ENCODE measurements at regions not wholly inside any gene's neighbourhood (a gene's known extent, or its start where the extent isn't known, plus 50 kb on each side); places are given as distances from the start of the nearest gene placed in this dataset.

DNA sequence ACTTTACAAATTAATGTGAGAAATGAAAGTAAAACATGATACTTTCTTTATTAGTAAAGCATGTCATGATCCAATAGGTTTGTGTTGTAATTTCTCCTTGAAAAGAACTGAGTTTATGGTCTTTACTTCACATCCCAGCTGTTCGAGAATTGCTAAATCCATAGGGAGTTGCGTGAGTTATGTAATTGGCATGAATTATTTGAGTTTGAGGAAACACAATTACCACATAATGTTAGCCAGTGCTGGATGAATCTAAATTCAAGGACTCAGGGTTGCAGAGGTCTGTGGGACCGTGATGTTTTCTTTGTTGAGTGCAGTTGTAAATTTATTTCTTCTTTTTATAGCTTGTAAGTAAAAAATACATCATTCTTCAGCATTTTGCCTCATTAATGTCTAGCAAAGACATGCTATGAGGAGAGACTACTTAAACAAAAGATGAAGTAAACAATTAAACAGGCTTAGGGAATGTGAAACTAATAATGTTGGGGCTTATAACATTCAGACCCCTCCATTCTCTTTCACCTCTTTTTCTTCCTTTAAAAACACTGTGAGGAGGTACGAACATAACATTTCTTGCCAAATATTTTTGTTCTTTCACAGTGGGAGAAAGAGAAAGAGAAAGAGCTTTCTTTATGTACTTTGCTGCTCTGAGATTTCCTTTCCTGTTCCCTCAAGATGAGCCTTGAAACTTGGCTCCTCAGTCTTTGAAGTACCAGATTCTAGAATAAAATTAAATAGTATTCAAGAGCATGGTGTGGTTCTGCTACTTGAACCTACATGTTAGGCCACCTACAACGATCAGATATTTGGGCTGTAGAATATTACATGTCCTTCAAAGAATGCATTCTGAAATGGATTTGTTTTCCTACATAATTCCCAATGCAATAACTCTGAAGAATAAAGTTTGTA, 159.6 kb upstream of the ANK2 start:
- ChIA-PET CTCF (interaction anchor here (0.9 to 2.1 kb wide), 2 partner anchors 10 to 14 kb away, joined by 3 to 5 read pairs; no protein-coding TSS in a partner anchor), POLR2A (ENCODE audit: unreplicated experiment) (no interaction called here)
- no CpG with 5 or more reads among the region's 5 CpGs for WGBS, 2 experiments (ENCODE audit: extremely low coverage in 2 of 2, insufficient read length in 1 of 2)
- H2BK5ac ChIP-seq (ENCODE audit: low read depth, low read length, poor library complexity, severe bottlenecking) = no peak overlapping the region
- H2BK15ac ChIP-seq (ENCODE audit: low read depth, low read length) = no peak overlapping the region
- DNase-seq = peak; percentile 6
- no peak overlapping the region for H2BK120ac ChIP-seq (ENCODE audit: low read depth, low read length)
- H3K23ac ChIP-seq (ENCODE audit: low read depth, low read length) = no peak overlapping the region
- H4K20me1 ChIP-seq (ENCODE audit: insufficient read depth, low read length) = no peaks in the 10 kb centered on the region
- no peak overlapping the region for H4K8ac ChIP-seq (ENCODE audit: low read depth in 2 of 2, low read length in 2 of 2)
- H2BK20ac ChIP-seq (ENCODE audit: low read depth, low read length) = no peak overlapping the region
- no peak overlapping the region for H4K91ac ChIP-seq (ENCODE audit: insufficient read depth, low read depth, low read length)
- no TSS peak for BruUV-seq (replicated peaks)
- H3K4ac ChIP-seq (ENCODE audit: low read depth, low read length) = no peak overlapping the region
- intact Hi-C loops (cut with micrococcal nuclease) = no loop called here
- no peak overlapping the region for H3K9ac ChIP-seq (ENCODE audit: low read depth, low read length)
- no peak overlapping the region for H3K4me3 ChIP-seq (ENCODE audit: insufficient read depth, low read depth, low read length)
- H3K18ac ChIP-seq (ENCODE audit: low read depth, low read length) = no peak overlapping the region
- H3K4me2 ChIP-seq (ENCODE audit: low read depth, low read length) = no peak overlapping the region
- H3K79me1 ChIP-seq (ENCODE audit: low read depth in 1 of 2, low read length in 2 of 2) = no peaks in the 10 kb centered on the region
- no peak for ATAC-seq (ENCODE audit: low read depth)
- no peak overlapping the region for H2AK9ac ChIP-seq (replicated peaks; ENCODE audit: low read depth, low read length, poor library complexity)
- H3K36me3 ChIP-seq (ENCODE audit: control insufficient read depth, insufficient read depth, low read length) = no peaks in the 10 kb centered on the region
- no peaks in the 10 kb centered on the region for H3K4me1 ChIP-seq (ENCODE audit: control insufficient read depth, insufficient read depth, low read length)
- in situ Hi-C loops (cut with MboI; ENCODE audit: low sequenced_read_pairs) = no loop called here
- no peaks in the 10 kb centered on the region for H3K9me3 ChIP-seq (ENCODE audit: control insufficient read depth, insufficient read depth, low read length)
- H3K27me3 ChIP-seq (ENCODE audit: control insufficient read depth, insufficient read depth, low read length) = no peaks in the 10 kb centered on the region
- no peak overlapping the region for H3K56ac ChIP-seq (ENCODE audit: extremely low read depth, insufficient read depth, low read length)
- no peak overlapping the region for H3K14ac ChIP-seq (replicated peaks; ENCODE audit: low read depth, low read length)
- no peak overlapping the region for H2AK5ac ChIP-seq (ENCODE audit: low read depth, low read length)
- dilution Hi-C loops (cut with HindIII; ENCODE audit: low sequenced_read_pairs, unreplicated experiment) = no loop called here
- no peak overlapping the region for H3K27ac ChIP-seq (ENCODE audit: insufficient read depth, low read length)
- H3K9me1 ChIP-seq (ENCODE audit: insufficient read depth, low read length) = no peaks in the 10 kb centered on the region
- H4K5ac ChIP-seq (ENCODE audit: low read depth, low read length) = no peak overlapping the region
- no peak overlapping the region for H2AFZ ChIP-seq (replicated peaks; ENCODE audit: low read length, poor library complexity)
- TF ChIP-seq RAD21 (IDR thresholded peaks at IDR 0.05; ENCODE audit: low read length) (no peak), MAFK (IDR thresholded peaks at IDR 0.05; ENCODE audit: low read depth, low read length) (no peak), MXI1 (IDR thresholded peaks at IDR 0.05; ENCODE audit: borderline replicate concordance, low read depth, low read length) (no peak), RFX5 (IDR thresholded peaks at IDR 0.05; ENCODE audit: low read depth, low read length) (no peak), RCOR1 (IDR thresholded peaks at IDR 0.05; ENCODE audit: insufficient replicate concordance, low read length) (no peak), MAZ (IDR thresholded peaks at IDR 0.05; ENCODE audit: borderline replicate concordance, low read depth, low read length) (no peak), BHLHE40 (IDR thresholded peaks at IDR 0.05; ENCODE audit: low read depth, low read length) (no peak), NFE2L2 (IDR thresholded peaks at IDR 0.05; ENCODE audit: low read depth, low read length) (no peak), POLR2A (IDR thresholded peaks at IDR 0.05; ENCODE audit: low read depth, low read length) (no peak), SMC3 (IDR thresholded peaks at IDR 0.05; ENCODE audit: low read depth, low read length) (no peak), CEBPB (IDR thresholded peaks at IDR 0.05; ENCODE audit: low read depth, low read length) (no peak), FOS (IDR thresholded peaks at IDR 0.05; ENCODE audit: low read depth, low read length) (no peak), CHD1 (IDR thresholded peaks at IDR 0.05; ENCODE audit: low read depth, low read length) (no peak)
- TF ChIP-seq, protein P1, sequence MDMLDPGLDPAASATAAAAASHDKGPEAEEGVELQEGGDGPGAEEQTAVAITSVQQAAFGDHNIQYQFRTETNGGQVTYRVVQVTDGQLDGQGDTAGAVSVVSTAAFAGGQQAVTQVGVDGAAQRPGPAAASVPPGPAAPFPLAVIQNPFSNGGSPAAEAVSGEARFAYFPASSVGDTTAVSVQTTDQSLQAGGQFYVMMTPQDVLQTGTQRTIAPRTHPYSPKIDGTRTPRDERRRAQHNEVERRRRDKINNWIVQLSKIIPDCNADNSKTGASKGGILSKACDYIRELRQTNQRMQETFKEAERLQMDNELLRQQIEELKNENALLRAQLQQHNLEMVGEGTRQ (IDR thresholded peaks at IDR 0.05; ENCODE audit: low read depth, low read length) = no peak
- TF ChIP-seq, protein P2, sequence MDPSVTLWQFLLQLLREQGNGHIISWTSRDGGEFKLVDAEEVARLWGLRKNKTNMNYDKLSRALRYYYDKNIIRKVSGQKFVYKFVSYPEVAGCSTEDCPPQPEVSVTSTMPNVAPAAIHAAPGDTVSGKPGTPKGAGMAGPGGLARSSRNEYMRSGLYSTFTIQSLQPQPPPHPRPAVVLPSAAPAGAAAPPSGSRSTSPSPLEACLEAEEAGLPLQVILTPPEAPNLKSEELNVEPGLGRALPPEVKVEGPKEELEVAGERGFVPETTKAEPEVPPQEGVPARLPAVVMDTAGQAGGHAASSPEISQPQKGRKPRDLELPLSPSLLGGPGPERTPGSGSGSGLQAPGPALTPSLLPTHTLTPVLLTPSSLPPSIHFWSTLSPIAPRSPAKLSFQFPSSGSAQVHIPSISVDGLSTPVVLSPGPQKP (IDR thresholded peaks at IDR 0.05; ENCODE audit: borderline replicate concordance, low read depth, low read length) = no peak

Data from IMR-90 (cell line).